A549 (cell line): ENCODE measurements at regions not wholly inside any gene's neighbourhood (a gene's known extent, or its start where the extent isn't known, plus 50 kb on each side); places are given as distances from the start of the nearest gene placed in this dataset.

Experiments used
- CEBPB ChIP-seq, 2 experiments: fragments of >200 bp in 1 of 2; sonication (Bioruptor Twin) in 1 of 2; formaldehyde crosslinking in 1 of 2; IDR thresholded peaks; 2 replicates each; pipeline ENCODE4 v1.6.1; 2012 to 2016
- EP300 ChIP-seq, 2 experiments: fragments of >200 bp; sonication (Bioruptor Twin); formaldehyde crosslinking; IDR thresholded peaks; 2 replicates in 1 of 2; 3 replicates in 1 of 2; pipeline ENCODE4 v1.6.1; 2016 to 2017
- ESRRA ChIP-seq: fragments of 150-350 bp; IDR thresholded peaks from 2 replicates; pipeline ENCODE4 v1.6.1; 2014; ENCODE audit warnings: mild to moderate bottlenecking, low read length, borderline replicate concordance
- FOSB ChIP-seq: fragments of 250-450 bp; sonication (Bioruptor Pico); IDR thresholded peaks from 2 replicates; pipeline ENCODE4 v1.5.0; 2020; ENCODE audit warnings: mild to moderate bottlenecking, moderate library complexity
- MYC ChIP-seq: IDR thresholded peaks from 2 replicates; pipeline ENCODE4 v1.6.1; 2012; ENCODE audit warnings: mild to moderate bottlenecking, inconsistent platforms, low read length, improper control_type of control experiment, borderline replicate concordance
- POLR2A ChIP-seq: IDR thresholded peaks from 2 replicates; pipeline ENCODE4 v1.6.1; 2012; ENCODE audit warnings: mild to moderate bottlenecking, low read length
- RAD21 ChIP-seq, 2 experiments: fragments of >200 bp in 1 of 2; sonication (Bioruptor Twin) in 1 of 2; formaldehyde crosslinking in 1 of 2; IDR thresholded peaks in 1 of 2; conservative IDR thresholded peaks in 1 of 2; 2 replicates in 1 of 2; 3 replicates in 1 of 2; pipeline ENCODE4 v1.6.1; 2012 to 2018; ENCODE audit warnings: inconsistent platforms in 1 of 2
- RFX5 ChIP-seq: fragments of 450-650 bp; IDR thresholded peaks from 2 replicates; pipeline ENCODE4 v1.7.1; 2014; ENCODE audit warnings: antibody characterized with exemption, mild to moderate bottlenecking, moderate library complexity
- TFCP2L1 ChIP-seq: fragments of 250-450 bp; sonication (Bioruptor Pico); IDR thresholded peaks from 2 replicates; pipeline ENCODE4 v1.5.0; 2021; ENCODE audit warnings: mild to moderate bottlenecking
- ZFP36 ChIP-seq: fragments of 450-650 bp; IDR thresholded peaks from 2 replicates; pipeline ENCODE4 v1.6.1; 2014; ENCODE audit warnings: borderline replicate concordance; ENCODE audit not compliant: partially characterized antibody
- ZNF302 ChIP-seq: fragments of 250-450 bp; sonication (Bioruptor Pico); IDR thresholded peaks from 2 replicates; pipeline ENCODE4 v1.9.0; 2021; ENCODE audit warnings: inconsistent platforms, mild to moderate bottlenecking, moderate library complexity
- TF ChIP-seq, protein P1 (sequence below): fragments of >200 bp; sonication (Bioruptor Twin); formaldehyde crosslinking; IDR thresholded peaks from 3 replicates; pipeline ENCODE4 v1.5.1; 2016
- TF ChIP-seq, protein P2 (sequence below): fragments of 200-600 bp; sonication (generic); IDR thresholded peaks from 2 replicates; pipeline ENCODE4 v1.6.1; 2016; ENCODE audit warnings: antibody characterized with exemption, mild to moderate bottlenecking, moderate library complexity

DNA sequence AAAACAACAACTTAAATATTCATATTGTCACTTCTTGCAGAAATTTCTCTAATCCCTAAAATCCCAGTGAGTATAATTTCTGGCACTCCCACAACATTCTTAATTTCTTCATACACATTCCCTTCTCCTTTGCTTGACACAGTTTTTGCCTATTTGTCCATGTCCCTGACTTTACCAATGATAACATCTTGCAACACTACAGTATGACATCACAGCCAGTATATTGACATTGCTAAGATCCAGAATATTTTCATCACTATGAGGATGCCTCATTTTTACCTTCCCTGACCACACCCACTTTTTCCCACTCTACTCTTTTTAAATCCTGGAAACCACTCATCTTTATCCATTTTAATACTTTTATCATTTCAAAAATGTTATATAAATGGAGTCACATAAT, 292.3 kb upstream of the GK2 start:
- TF ChIP-seq POLR2A (no peak), MYC (no peak), FOSB (CRISPR knock-in tag) (no peak), EP300 (IDR thresholded peaks at IDR 0.05) (no peak), RAD21 (conservative IDR thresholded peaks at IDR 0.05 in 1 of 2, IDR thresholded peaks at IDR 0.05 in 1 of 2) (no peak), ESRRA (no peak), TFCP2L1 (CRISPR knock-in tag) (no peak), ZFP36 (no peak), CEBPB (IDR thresholded peaks at IDR 0.05) (no peak), RFX5 (no peak), ZNF302 (CRISPR knock-in tag) (no peak)
- TF ChIP-seq, protein P1, sequence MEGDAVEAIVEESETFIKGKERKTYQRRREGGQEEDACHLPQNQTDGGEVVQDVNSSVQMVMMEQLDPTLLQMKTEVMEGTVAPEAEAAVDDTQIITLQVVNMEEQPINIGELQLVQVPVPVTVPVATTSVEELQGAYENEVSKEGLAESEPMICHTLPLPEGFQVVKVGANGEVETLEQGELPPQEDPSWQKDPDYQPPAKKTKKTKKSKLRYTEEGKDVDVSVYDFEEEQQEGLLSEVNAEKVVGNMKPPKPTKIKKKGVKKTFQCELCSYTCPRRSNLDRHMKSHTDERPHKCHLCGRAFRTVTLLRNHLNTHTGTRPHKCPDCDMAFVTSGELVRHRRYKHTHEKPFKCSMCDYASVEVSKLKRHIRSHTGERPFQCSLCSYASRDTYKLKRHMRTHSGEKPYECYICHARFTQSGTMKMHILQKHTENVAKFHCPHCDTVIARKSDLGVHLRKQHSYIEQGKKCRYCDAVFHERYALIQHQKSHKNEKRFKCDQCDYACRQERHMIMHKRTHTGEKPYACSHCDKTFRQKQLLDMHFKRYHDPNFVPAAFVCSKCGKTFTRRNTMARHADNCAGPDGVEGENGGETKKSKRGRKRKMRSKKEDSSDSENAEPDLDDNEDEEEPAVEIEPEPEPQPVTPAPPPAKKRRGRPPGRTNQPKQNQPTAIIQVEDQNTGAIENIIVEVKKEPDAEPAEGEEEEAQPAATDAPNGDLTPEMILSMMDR = no peak
- TF ChIP-seq, protein P2, sequence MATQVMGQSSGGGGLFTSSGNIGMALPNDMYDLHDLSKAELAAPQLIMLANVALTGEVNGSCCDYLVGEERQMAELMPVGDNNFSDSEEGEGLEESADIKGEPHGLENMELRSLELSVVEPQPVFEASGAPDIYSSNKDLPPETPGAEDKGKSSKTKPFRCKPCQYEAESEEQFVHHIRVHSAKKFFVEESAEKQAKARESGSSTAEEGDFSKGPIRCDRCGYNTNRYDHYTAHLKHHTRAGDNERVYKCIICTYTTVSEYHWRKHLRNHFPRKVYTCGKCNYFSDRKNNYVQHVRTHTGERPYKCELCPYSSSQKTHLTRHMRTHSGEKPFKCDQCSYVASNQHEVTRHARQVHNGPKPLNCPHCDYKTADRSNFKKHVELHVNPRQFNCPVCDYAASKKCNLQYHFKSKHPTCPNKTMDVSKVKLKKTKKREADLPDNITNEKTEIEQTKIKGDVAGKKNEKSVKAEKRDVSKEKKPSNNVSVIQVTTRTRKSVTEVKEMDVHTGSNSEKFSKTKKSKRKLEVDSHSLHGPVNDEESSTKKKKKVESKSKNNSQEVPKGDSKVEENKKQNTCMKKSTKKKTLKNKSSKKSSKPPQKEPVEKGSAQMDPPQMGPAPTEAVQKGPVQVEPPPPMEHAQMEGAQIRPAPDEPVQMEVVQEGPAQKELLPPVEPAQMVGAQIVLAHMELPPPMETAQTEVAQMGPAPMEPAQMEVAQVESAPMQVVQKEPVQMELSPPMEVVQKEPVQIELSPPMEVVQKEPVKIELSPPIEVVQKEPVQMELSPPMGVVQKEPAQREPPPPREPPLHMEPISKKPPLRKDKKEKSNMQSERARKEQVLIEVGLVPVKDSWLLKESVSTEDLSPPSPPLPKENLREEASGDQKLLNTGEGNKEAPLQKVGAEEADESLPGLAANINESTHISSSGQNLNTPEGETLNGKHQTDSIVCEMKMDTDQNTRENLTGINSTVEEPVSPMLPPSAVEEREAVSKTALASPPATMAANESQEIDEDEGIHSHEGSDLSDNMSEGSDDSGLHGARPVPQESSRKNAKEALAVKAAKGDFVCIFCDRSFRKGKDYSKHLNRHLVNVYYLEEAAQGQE = no peak
